ENCODE measurements at regions not wholly inside any gene's neighbourhood (a gene's known extent, or its start where the extent isn't known, plus 50 kb on each side); places are given as distances from the start of the nearest gene placed in this dataset.

DNA sequence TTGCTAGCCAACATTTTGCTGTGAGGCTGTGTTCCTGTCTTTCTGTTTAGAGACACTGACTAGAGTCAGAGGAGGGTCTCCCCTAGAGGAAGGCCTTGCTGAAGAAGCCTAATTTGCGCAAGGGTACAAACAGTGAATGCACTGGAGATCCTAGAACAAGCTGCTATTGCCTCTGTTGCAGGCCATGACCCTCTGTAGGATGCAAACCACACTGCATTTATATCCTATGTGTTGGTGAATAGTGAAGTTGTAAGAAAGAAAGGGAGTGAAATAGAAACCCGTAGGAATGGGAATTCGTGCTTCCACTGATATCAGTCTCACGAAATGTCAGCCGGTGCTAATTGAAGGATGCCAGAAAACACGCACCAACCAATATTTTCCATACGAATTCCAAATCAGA, 88.2 kb downstream of the GJA1 start:
- H3K36me3 ChIP-seq: no peaks in the 10 kb centered on the region
- no peaks in the 10 kb centered on the region for H3K4me1 ChIP-seq
- H3K27me3 ChIP-seq: no peaks in the 10 kb centered on the region
- H3K4me3 ChIP-seq (ENCODE audit: low read depth, low read length): no peak overlapping the region
- H3K9me3 ChIP-seq: no peaks in the 10 kb centered on the region
- TF ChIP-seq, protein P1, sequence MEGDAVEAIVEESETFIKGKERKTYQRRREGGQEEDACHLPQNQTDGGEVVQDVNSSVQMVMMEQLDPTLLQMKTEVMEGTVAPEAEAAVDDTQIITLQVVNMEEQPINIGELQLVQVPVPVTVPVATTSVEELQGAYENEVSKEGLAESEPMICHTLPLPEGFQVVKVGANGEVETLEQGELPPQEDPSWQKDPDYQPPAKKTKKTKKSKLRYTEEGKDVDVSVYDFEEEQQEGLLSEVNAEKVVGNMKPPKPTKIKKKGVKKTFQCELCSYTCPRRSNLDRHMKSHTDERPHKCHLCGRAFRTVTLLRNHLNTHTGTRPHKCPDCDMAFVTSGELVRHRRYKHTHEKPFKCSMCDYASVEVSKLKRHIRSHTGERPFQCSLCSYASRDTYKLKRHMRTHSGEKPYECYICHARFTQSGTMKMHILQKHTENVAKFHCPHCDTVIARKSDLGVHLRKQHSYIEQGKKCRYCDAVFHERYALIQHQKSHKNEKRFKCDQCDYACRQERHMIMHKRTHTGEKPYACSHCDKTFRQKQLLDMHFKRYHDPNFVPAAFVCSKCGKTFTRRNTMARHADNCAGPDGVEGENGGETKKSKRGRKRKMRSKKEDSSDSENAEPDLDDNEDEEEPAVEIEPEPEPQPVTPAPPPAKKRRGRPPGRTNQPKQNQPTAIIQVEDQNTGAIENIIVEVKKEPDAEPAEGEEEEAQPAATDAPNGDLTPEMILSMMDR (IDR thresholded peaks at IDR 0.05; ENCODE audit: low read depth, low read length): no peak
- no peak for DNase-seq

DNA sequence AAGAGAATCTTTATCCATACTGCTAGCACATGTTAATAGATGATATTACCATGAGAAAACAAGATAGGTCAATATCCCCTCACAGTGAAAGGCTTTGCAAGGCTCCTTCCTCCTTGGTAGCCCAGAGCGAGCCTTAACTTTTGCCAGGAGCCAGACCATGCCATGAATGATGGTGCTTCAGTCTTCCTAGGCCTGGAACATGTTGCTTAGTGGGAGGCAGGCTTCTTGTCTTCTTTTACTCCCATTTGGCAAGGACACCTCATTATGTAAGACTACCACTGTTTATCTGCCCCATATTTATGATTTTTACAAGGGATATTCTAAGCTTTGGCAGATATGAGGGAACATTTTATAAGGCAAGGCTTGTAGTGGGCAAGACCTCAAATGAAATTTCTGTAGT, 90.8 kb downstream of the GJA1 start:
- DNase-seq: no peak
- Histone ChIP-seq H3K4me1 (no peaks in the 10 kb centered on the region), H3K4me3 (ENCODE audit: low read depth, low read length) (no peak overlapping the region), H3K27me3 (no peaks in the 10 kb centered on the region), H3K9me3 (no peaks in the 10 kb centered on the region), H3K36me3 (no peaks in the 10 kb centered on the region)
- TF ChIP-seq, protein P1 (IDR thresholded peaks at IDR 0.05; ENCODE audit: low read depth, low read length): no peak

DNA sequence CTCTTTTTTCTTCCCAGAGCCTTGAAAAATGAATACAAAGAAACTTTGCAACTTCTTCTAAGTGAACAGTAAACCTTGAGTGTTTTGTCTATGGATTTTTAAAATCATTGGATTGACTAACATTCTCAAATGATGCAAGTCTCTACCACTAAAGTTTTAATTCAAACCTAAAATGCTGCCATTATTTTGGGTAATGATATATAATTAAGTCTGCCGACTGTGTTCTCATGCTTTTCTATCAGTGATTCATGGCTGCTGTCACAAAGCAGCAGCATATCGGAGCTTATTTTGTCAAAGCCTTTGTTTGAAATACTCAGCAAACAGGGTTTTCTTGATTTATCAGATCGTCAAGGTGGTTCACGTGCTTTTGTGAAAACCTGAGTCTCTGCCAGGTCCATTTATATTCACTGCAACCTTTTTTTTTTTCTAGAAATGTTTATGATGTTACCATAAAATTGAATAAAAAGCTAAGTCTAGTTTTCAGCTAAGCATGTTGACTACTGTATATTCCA, 96.3 kb downstream of the GJA1 start:
- no peaks in the 10 kb centered on the region for H3K36me3 ChIP-seq
- H3K27me3 ChIP-seq: no peaks in the 10 kb centered on the region
- TF ChIP-seq, protein P1 (IDR thresholded peaks at IDR 0.05; ENCODE audit: low read depth, low read length): no peak

DNA sequence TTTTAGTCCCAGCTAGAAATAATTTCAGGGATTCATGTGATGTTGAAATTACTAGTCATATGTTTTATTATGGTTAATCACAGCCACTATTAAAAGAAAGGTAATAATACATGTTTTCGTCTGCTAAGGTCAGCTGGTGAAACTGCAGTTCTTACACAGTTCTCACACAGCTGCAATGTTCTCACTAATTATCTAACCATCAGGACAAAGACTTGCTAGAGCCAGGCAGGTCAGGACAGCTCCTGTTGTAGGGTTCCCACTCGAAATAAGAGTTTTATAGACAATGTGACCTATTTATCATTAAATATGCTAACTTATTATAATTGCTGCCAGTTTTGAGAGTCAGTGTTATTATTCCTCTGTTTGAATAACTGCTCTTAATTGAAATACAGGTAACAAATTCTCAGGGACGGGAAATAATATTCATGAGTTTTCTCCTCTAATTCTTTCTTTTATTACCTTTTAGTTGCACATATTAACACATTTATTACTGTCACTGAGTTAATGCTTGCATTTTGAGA, 97.9 kb downstream of the GJA1 start:
- H3K36me3 ChIP-seq: no peaks in the 10 kb centered on the region
- H3K4me1 ChIP-seq: no peaks in the 10 kb centered on the region
- no peak overlapping the region for H3K4me3 ChIP-seq (ENCODE audit: low read depth, low read length)
- TF ChIP-seq, protein P1 (IDR thresholded peaks at IDR 0.05; ENCODE audit: low read depth, low read length): no peak
- DNase-seq: no peak
- H3K9me3 ChIP-seq: no peaks in the 10 kb centered on the region
- H3K27me3 ChIP-seq: no peaks in the 10 kb centered on the region

More for the DNA sequence above, 96.3 kb downstream of the GJA1 start:
- Histone ChIP-seq H3K9me3 (no peaks in the 10 kb centered on the region), H3K4me1 (no peaks in the 10 kb centered on the region), H3K4me3 (ENCODE audit: low read depth, low read length) (no peak overlapping the region)
- no peak for DNase-seq

DNA sequence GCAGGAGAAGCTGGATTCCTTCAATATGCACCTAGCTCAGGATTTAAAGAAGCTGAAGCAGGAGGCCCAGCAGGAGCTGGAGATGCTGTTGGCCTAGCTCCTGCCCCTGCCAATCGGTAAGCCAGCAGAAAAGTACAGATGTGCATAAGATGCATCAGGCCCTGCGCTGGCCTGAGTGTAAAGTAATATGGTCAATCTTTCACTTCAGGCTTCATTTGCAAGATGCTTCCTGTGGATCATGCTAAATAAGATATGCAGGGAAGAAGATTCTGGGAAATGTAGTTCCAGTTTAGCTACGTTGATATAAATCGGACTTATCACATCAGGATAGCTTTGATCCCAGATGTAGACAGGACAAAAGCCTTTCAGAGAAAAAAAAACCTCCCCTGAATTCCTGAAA, 100.3 kb downstream of the GJA1 start:
- Histone ChIP-seq H3K36me3 (no peaks in the 10 kb centered on the region), H3K4me3 (ENCODE audit: low read depth, low read length) (no peak overlapping the region), H3K9me3 (no peaks in the 10 kb centered on the region), H3K4me1 (no peaks in the 10 kb centered on the region), H3K27me3 (no peaks in the 10 kb centered on the region)
- DNase-seq: no peak
- TF ChIP-seq, protein P1 (IDR thresholded peaks at IDR 0.05; ENCODE audit: low read depth, low read length): no peak

DNA sequence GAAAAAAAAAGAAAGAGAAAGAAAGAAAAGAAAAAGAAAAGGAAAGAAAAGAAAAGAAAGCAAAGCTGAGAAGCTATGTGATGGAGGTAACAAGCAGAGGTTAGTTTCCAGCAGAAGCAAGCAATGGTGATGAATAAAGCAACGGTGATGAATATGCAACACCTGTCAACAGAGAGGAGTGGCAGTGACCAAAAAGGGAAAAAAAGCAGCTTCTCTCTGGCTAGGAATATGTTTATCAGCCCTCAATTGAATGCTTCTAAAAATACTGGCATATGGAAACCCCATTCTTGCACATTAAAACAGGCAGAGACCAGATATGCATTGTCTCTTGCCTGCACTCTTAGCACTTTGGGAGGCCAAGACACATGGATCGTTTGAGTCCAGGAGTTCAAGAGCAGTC, 100.9 kb downstream of the GJA1 start:
- Histone ChIP-seq H3K36me3 (no peaks in the 10 kb centered on the region), H3K4me3 (ENCODE audit: low read depth, low read length) (no peak overlapping the region), H3K27me3 (no peaks in the 10 kb centered on the region), H3K9me3 (no peaks in the 10 kb centered on the region), H3K4me1 (no peaks in the 10 kb centered on the region)
- DNase-seq: no peak
- TF ChIP-seq, protein P1 (IDR thresholded peaks at IDR 0.05; ENCODE audit: low read depth, low read length): no peak

All from BE2C (cell line).